ENCODE measurements at regions not wholly inside any gene's neighbourhood (a gene's known extent, or its start where the extent isn't known, plus 50 kb on each side); places are given as distances from the start of the nearest gene placed in this dataset.
"Not testable (repeated sequence)": the region's sequence is repeated elsewhere in the genome, so short reads cannot be mapped to it uniquely, and the experiment has no call there.

DNA sequence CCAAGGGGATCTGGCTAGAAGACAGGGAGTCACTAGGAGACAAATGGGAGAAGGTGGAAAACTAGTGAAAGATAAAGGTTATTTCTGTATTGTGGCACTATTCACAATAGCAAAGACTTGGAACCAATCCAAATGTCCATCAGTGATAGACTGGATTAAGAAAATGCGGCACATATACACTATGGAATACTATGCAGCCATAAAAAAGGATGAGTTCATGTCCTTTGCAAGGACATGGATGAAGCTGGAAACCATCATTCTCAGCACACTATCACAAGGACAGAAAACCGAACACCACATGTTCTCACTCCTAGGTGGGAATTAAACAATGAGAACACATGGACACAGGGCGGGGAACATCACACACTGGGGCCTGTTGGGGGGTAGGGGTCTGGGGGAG is 282.4 kb upstream of the TAC1 start:
- TF ChIP-seq, protein P1, sequence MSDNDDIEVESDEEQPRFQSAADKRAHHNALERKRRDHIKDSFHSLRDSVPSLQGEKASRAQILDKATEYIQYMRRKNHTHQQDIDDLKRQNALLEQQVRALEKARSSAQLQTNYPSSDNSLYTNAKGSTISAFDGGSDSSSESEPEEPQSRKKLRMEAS (IDR thresholded peaks at IDR 0.05) = not testable (repeated sequence)
- TF ChIP-seq, protein P2, sequence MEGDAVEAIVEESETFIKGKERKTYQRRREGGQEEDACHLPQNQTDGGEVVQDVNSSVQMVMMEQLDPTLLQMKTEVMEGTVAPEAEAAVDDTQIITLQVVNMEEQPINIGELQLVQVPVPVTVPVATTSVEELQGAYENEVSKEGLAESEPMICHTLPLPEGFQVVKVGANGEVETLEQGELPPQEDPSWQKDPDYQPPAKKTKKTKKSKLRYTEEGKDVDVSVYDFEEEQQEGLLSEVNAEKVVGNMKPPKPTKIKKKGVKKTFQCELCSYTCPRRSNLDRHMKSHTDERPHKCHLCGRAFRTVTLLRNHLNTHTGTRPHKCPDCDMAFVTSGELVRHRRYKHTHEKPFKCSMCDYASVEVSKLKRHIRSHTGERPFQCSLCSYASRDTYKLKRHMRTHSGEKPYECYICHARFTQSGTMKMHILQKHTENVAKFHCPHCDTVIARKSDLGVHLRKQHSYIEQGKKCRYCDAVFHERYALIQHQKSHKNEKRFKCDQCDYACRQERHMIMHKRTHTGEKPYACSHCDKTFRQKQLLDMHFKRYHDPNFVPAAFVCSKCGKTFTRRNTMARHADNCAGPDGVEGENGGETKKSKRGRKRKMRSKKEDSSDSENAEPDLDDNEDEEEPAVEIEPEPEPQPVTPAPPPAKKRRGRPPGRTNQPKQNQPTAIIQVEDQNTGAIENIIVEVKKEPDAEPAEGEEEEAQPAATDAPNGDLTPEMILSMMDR (IDR thresholded peaks at IDR 0.05; ENCODE audit: low read depth, low read length, missing input control) = not testable (repeated sequence)
- TF ChIP-seq JUND (IDR thresholded peaks at IDR 0.05) = not testable (repeated sequence)

Measured in liver (tissue), 3 donors.